A549 (cell line): ENCODE measurements at regions not wholly inside any gene's neighbourhood (a gene's known extent, or its start where the extent isn't known, plus 50 kb on each side); places are given as distances from the start of the nearest gene placed in this dataset.

Source experiments
- ATAC-seq, 2 experiments: fragments of 200-7000 bp in 1 of 2; fragments of >200 bp in 1 of 2; cut with Nextera tagmentation in 1 of 2; cut with Tn5 transposase in 1 of 2; 3 replicates each; pipeline versions ENCODE4 v1.8.0 to v1.9.1; 2018 to 2020; ENCODE audit warnings: mild to moderate bottlenecking in 1 of 2, moderate library complexity in 1 of 2
- CTCF ChIA-PET: fragments of 300-600 bp; sonication (Branson Sonifier 250); formaldehyde crosslinking; extraction: SDS; loops from one replicate; lab custom pipeline; 2021; ENCODE audit warnings: antibody characterized with exemption, inconsistent platforms; lab: Yijun Ruan, JAX
- POLR2A ChIA-PET: fragments of 350-600 bp; formaldehyde crosslinking; extraction: SDS; loops from one replicate; lab custom pipeline; 2021; ENCODE audit warnings: antibody characterized with exemption, inconsistent platforms; lab: Yijun Ruan, JAX
- DNase-seq, 2 experiments: peaks; one replicate each; pipeline versions ENCODE4 v3.0.0 to v3.0.0-alpha.2; 2011 to 2016; ENCODE audit warnings: low read depth in 1 of 2, low spot score in 1 of 2
- FAIRE-seq: peaks from 2 replicates; lab custom pipeline; 2011; peaks lifted over from hg19 to GRCh38; lab: Jason Lieb, UNC
- H3K27ac ChIP-seq, 2 experiments: fragments of >200 bp; sonication (Bioruptor Twin); formaldehyde crosslinking; 3 replicates each; pipeline ENCODE4 v1.5.1; 2016 to 2017
- H3K4me1 ChIP-seq: fragments of >200 bp; sonication (Bioruptor Twin); formaldehyde crosslinking; 3 replicates; pipeline ENCODE4 v1.6.1; 2016
- H3K4me2 ChIP-seq: fragments of >200 bp; sonication (Bioruptor Twin); formaldehyde crosslinking; 3 replicates; pipeline ENCODE4 v1.6.1; 2016
- H3K4me3 ChIP-seq: fragments of >200 bp; sonication (Bioruptor Twin); formaldehyde crosslinking; 3 replicates; pipeline ENCODE4 v1.5.1; 2016
- H3K9me3 ChIP-seq: fragments of >200 bp; sonication (Bioruptor Twin); formaldehyde crosslinking; 3 replicates; pipeline ENCODE4 v1.6.1; 2016
- ATOH8 ChIP-seq: fragments of 250-450 bp; sonication (Bioruptor Pico); IDR thresholded peaks from 2 replicates; pipeline ENCODE4 v1.5.0; 2020; ENCODE audit warnings: low read depth, mild to moderate bottlenecking, moderate library complexity
- BHLHE40 ChIP-seq: IDR thresholded peaks from 2 replicates; pipeline ENCODE4 v1.6.1; 2012; ENCODE audit warnings: low read depth, low read length, inconsistent platforms
- CBX2 ChIP-seq: fragments of 200-600 bp; sonication (generic); IDR thresholded peaks from 2 replicates; pipeline ENCODE4 v1.6.1; 2016; ENCODE audit warnings: low read depth, mild to moderate bottlenecking, borderline replicate concordance
- CBX8 ChIP-seq: fragments of 200-600 bp; sonication (generic); IDR thresholded peaks from 2 replicates; pipeline ENCODE4 v1.6.1; 2016
- CHD2 ChIP-seq: fragments of 150-350 bp; IDR thresholded peaks from 2 replicates; pipeline ENCODE4 v1.6.1; 2014; ENCODE audit warnings: low read length; ENCODE audit not compliant: partially characterized antibody
- CHD4 ChIP-seq: fragments of 200-600 bp; sonication (generic); IDR thresholded peaks from 2 replicates; pipeline ENCODE4 v1.6.1; 2016; ENCODE audit warnings: antibody characterized with exemption, mild to moderate bottlenecking, borderline replicate concordance
- EHF ChIP-seq: fragments of 250-450 bp; sonication (Bioruptor Pico); IDR thresholded peaks from 2 replicates; pipeline ENCODE4 v1.5.0; 2020; ENCODE audit warnings: mild to moderate bottlenecking
- EP300 ChIP-seq, 2 experiments: fragments of >200 bp; sonication (Bioruptor Twin); formaldehyde crosslinking; IDR thresholded peaks; 2 replicates in 1 of 2; 3 replicates in 1 of 2; pipeline ENCODE4 v1.6.1; 2016 to 2017
- FOSL2 ChIP-seq, 2 experiments: fragments of 450-650 bp in 1 of 2; fragments of >200 bp in 1 of 2; sonication (Bioruptor Twin) in 1 of 2; formaldehyde crosslinking; IDR thresholded peaks; 2 replicates each; pipeline versions ENCODE4 v1.5.0 to v1.6.1; 2016 to 2020; ENCODE audit warnings: mild to moderate bottlenecking in 1 of 2, moderate library complexity in 1 of 2
- GATA3 ChIP-seq: IDR thresholded peaks from 2 replicates; pipeline ENCODE4 v1.6.1; 2012; ENCODE audit warnings: borderline replicate concordance
- HES2 ChIP-seq: fragments of >200 bp; sonication (Bioruptor Twin); formaldehyde crosslinking; IDR thresholded peaks from 2 replicates; pipeline ENCODE4 v1.6.1; 2016
- HMGXB4 ChIP-seq: fragments of 250-450 bp; sonication (Bioruptor Pico); IDR thresholded peaks from 2 replicates; pipeline ENCODE4 v1.5.0; 2021; ENCODE audit warnings: mild to moderate bottlenecking, moderate library complexity, borderline replicate concordance
- HOXB13 ChIP-seq: fragments of 250-450 bp; sonication (Bioruptor Pico); IDR thresholded peaks from 2 replicates; pipeline ENCODE4 v1.5.0; 2020; ENCODE audit warnings: low read depth, mild to moderate bottlenecking, moderate library complexity
- JUN ChIP-seq, 2 experiments: fragments of >200 bp; sonication (Bioruptor Twin); formaldehyde crosslinking; IDR thresholded peaks; 2 replicates in 1 of 2; 3 replicates in 1 of 2; pipeline ENCODE4 v1.6.1; 2016 to 2017
- KDM1A ChIP-seq: fragments of 200-600 bp; sonication (generic); IDR thresholded peaks from 2 replicates; pipeline ENCODE4 v1.6.1; 2016; ENCODE audit warnings: low read depth, mild to moderate bottlenecking
- MAFK ChIP-seq: fragments of 450-650 bp; IDR thresholded peaks from 2 replicates; pipeline ENCODE4 v1.6.1; 2014; ENCODE audit not compliant: partially characterized antibody
- MAX ChIP-seq: IDR thresholded peaks from 2 replicates; pipeline ENCODE4 v1.6.1; 2012
- MYC ChIP-seq: IDR thresholded peaks from 2 replicates; pipeline ENCODE4 v1.6.1; 2012; ENCODE audit warnings: mild to moderate bottlenecking, inconsistent platforms, low read length, improper control_type of control experiment, borderline replicate concordance
- NPAS2 ChIP-seq: fragments of 250-450 bp; sonication (Bioruptor Pico); IDR thresholded peaks from 2 replicates; pipeline ENCODE4 v1.8.0; 2022; ENCODE audit warnings: mild to moderate bottlenecking, moderate library complexity, borderline replicate concordance
- NR3C1 ChIP-seq: fragments of >200 bp; sonication (Bioruptor Twin); formaldehyde crosslinking; IDR thresholded peaks from 3 replicates; pipeline ENCODE4 v1.6.1; 2017
- PBX3 ChIP-seq: IDR thresholded peaks from 2 replicates; pipeline ENCODE4 v1.6.1; 2012
- PHF8 ChIP-seq: fragments of 200-600 bp; sonication (generic); IDR thresholded peaks from 2 replicates; pipeline ENCODE4 v1.6.1; 2016; ENCODE audit warnings: low read depth, mild to moderate bottlenecking, antibody characterized with exemption, moderate library complexity, borderline replicate concordance
- POLR2A ChIP-seq: IDR thresholded peaks from 2 replicates; pipeline ENCODE4 v1.6.1; 2012; ENCODE audit warnings: mild to moderate bottlenecking, low read length
- POLR2AphosphoS2 ChIP-seq: conservative IDR thresholded peaks from 2 replicates; pipeline ENCODE4 v1.6.1; 2012; ENCODE audit warnings: low read length, improper control_type of control experiment, inconsistent platforms
- RARB ChIP-seq: fragments of 250-450 bp; sonication (Bioruptor Pico); IDR thresholded peaks from 2 replicates; pipeline ENCODE4 v1.8.0; 2021; ENCODE audit warnings: mild to moderate bottlenecking, moderate library complexity
- RCOR1 ChIP-seq: fragments of 150-350 bp; IDR thresholded peaks from 2 replicates; pipeline ENCODE4 v1.6.1; 2014; ENCODE audit warnings: antibody characterized with exemption, low read length, low read depth
- RFX5 ChIP-seq: fragments of 450-650 bp; IDR thresholded peaks from 2 replicates; pipeline ENCODE4 v1.7.1; 2014; ENCODE audit warnings: antibody characterized with exemption, mild to moderate bottlenecking, moderate library complexity
- SMC3 ChIP-seq: fragments of >200 bp; sonication (Bioruptor Twin); formaldehyde crosslinking; IDR thresholded peaks from 3 replicates; pipeline ENCODE4 v1.6.1; 2018; ENCODE audit warnings: inconsistent platforms
- TFCP2L1 ChIP-seq: fragments of 250-450 bp; sonication (Bioruptor Pico); IDR thresholded peaks from 2 replicates; pipeline ENCODE4 v1.5.0; 2021; ENCODE audit warnings: mild to moderate bottlenecking
- ZFP36 ChIP-seq: fragments of 450-650 bp; IDR thresholded peaks from 2 replicates; pipeline ENCODE4 v1.6.1; 2014; ENCODE audit warnings: borderline replicate concordance; ENCODE audit not compliant: partially characterized antibody
- ZNF302 ChIP-seq: fragments of 250-450 bp; sonication (Bioruptor Pico); IDR thresholded peaks from 2 replicates; pipeline ENCODE4 v1.9.0; 2021; ENCODE audit warnings: inconsistent platforms, mild to moderate bottlenecking, moderate library complexity
- WGBS: methylation state at CpG from one replicate; pipeline ENCODE4 v1.1.6; 2017; ENCODE audit errors: missing lambda C conversion rate; 5-methylcytosine and 5-hydroxymethylcytosine counted together

- ATAC-seq (0 out of 6 replicates have a peak, but pooled peaks have one; percentile 38 to 53), FAIRE-seq (no peak), DNase-seq (no peak)
- H3K4me2 ChIP-seq, result no peak overlapping the region
- H3K4me1 ChIP-seq, result no peaks in the 10 kb centered on the region
- H3K27ac ChIP-seq, result no peak overlapping the region
- TF ChIP-seq ATOH8 (CRISPR knock-in tag) (no peak), CBX8 (no peak), RARB (CRISPR knock-in tag) (no peak), PBX3 (no peak), ZFP36 (no peak), FOSL2 (IDR thresholded peaks at IDR 0.05) (no peak), FOSL2 (CRISPR knock-in tag; IDR thresholded peaks at IDR 0.05) (no peak), MAX (no peak), EHF (CRISPR knock-in tag) (no peak), HES2 (no peak), KDM1A (no peak), EP300 (IDR thresholded peaks at IDR 0.05) (no peak), GATA3 (no peak), BHLHE40 (no peak), SMC3 (no peak), ZNF302 (no peak), MYC (no peak), TFCP2L1 (CRISPR knock-in tag) (no peak), NPAS2 (CRISPR knock-in tag) (no peak), PHF8 (no peak)
- H3K9me3 ChIP-seq, result no peaks in the 10 kb centered on the region
- POLR2A ChIA-PET, result no interaction called here
- 48% methylated on average over 4 of the region's 4 CpGs for WGBS
- CTCF ChIA-PET, result interaction anchor here (0.7 to 1.4 kb wide), 2 partner anchors 198 to 462 kb away, joined by 3 read pairs; no protein-coding TSS in a partner anchor
- H3K4me3 ChIP-seq, result no peak overlapping the region
Observed at GRCh38 chr2:67210430-67210829, 186.7 kb upstream of the ETAA1 start.

GRCh38 chr2:67212203-67212602, 184.9 kb upstream of the ETAA1 start:
- no peak overlapping the region for H3K27ac ChIP-seq
- ChIA-PET POLR2A (no interaction called here), CTCF (no interaction called here)
- FAIRE-seq (no peak), ATAC-seq (no peak), DNase-seq (no peak)
- no peak overlapping the region for H3K4me3 ChIP-seq
- H3K4me1 ChIP-seq, result no peaks in the 10 kb centered on the region
- no peaks in the 10 kb centered on the region for H3K9me3 ChIP-seq
- WGBS, result 27% methylated on average over 1 of the region's 1 CpG
- no peak overlapping the region for H3K4me2 ChIP-seq
- TF ChIP-seq HOXB13 (CRISPR knock-in tag) (no peak), POLR2AphosphoS2 (no peak), CHD4 (no peak), RCOR1 (no peak), MAFK (no peak), FOSL2 (IDR thresholded peaks at IDR 0.05) (no peak), FOSL2 (CRISPR knock-in tag; IDR thresholded peaks at IDR 0.05) (no peak), KDM1A (no peak), ZNF302 (no peak), RFX5 (no peak), EP300 (IDR thresholded peaks at IDR 0.05) (no peak), JUN (IDR thresholded peaks at IDR 0.05) (no peak), CBX2 (no peak), NR3C1 (no peak), POLR2A (no peak), HES2 (no peak), CHD2 (no peak), HMGXB4 (no peak)
